Neural cell (in vitro differentiated cells): ENCODE measurements at regions not wholly inside any gene's neighbourhood (a gene's known extent, or its start where the extent isn't known, plus 50 kb on each side); places are given as distances from the start of the nearest gene placed in this dataset.

Experiments
- H2AFZ ChIP-seq: fragments of 200-600, 300-800 bp; sonication (generic), shearing (Covaris generic); 2 replicates; pipeline ENCODE4 v1.6.0; 2014; ENCODE audit warnings: low read depth, mild to moderate bottlenecking, antibody characterized with exemption, low read length, moderate library complexity
- H3F3A ChIP-seq: fragments of 200-600 bp; shearing (Covaris generic); 2 replicates; pipeline ENCODE4 v1.6.1; 2016; ENCODE audit warnings: mild to moderate bottlenecking, moderate library complexity, mixed read lengths, antibody characterized with exemption, low read length; ENCODE audit not compliant: insufficient read depth, poor library complexity, severe bottlenecking
- H3K27ac ChIP-seq: fragments of 200-600, 300-800 bp; sonication (generic), shearing (Covaris generic); 2 replicates; pipeline ENCODE4 v1.5.1; 2014; ENCODE audit warnings: mild to moderate bottlenecking, low read length, moderate library complexity
- H3K27me3 ChIP-seq: fragments of 300-800, 200-600 bp; sonication (generic), shearing (Covaris generic); 2 replicates; pipeline ENCODE4 v1.6.0; 2014; ENCODE audit warnings: mild to moderate bottlenecking, low read depth, low read length, moderate library complexity; ENCODE audit not compliant: insufficient read depth
- H3K36me3 ChIP-seq: fragments of 300-800, 200-600 bp; sonication (generic), shearing (Covaris generic); 2 replicates; pipeline ENCODE4 v1.5.1; 2014; ENCODE audit warnings: mild to moderate bottlenecking, antibody characterized with exemption, low read length, moderate library complexity; ENCODE audit not compliant: insufficient read depth
- H3K4me2 ChIP-seq: fragments of 300-800, 200-600 bp; sonication (generic), shearing (Covaris generic); 2 replicates; pipeline ENCODE4 v1.6.0; 2014; ENCODE audit warnings: mild to moderate bottlenecking, low read length
- H3K4me3 ChIP-seq: fragments of 300-800, 200-600 bp; sonication (generic), shearing (Covaris generic); 2 replicates; pipeline ENCODE4 v1.5.1; 2014; ENCODE audit warnings: mild to moderate bottlenecking, low read length, moderate library complexity
- H3K79me2 ChIP-seq: fragments of 200-600 bp; shearing (Covaris generic); replicated peaks from 2 replicates; pipeline ENCODE4 v1.6.0; 2014; ENCODE audit warnings: mild to moderate bottlenecking, low read length, moderate library complexity; ENCODE audit not compliant: insufficient read depth
- H3K9ac ChIP-seq: fragments of 300-800, 200-600 bp; sonication (generic), shearing (Covaris generic); 2 replicates; pipeline ENCODE4 v1.6.1; 2016; ENCODE audit warnings: mild to moderate bottlenecking, low read length, mixed read lengths
- H3K9me2 ChIP-seq: fragments of 200-600 bp; shearing (Covaris generic); 2 replicates; pipeline ENCODE4 v1.6.1; 2016; ENCODE audit warnings: mild to moderate bottlenecking, low read length, mixed read lengths; ENCODE audit not compliant: insufficient read depth
- H3K9me3 ChIP-seq: fragments of 200-600, 300-800 bp; sonication (generic), shearing (Covaris generic); 2 replicates; pipeline ENCODE4 v1.6.1; 2016; ENCODE audit warnings: mild to moderate bottlenecking, mixed run types, low read length, moderate library complexity, mixed read lengths
- H4K20me1 ChIP-seq: fragments of 200-600 bp; shearing (Covaris generic); 2 replicates; pipeline ENCODE4 v1.6.1; 2016; ENCODE audit warnings: mild to moderate bottlenecking, mixed run types; ENCODE audit not compliant: insufficient read depth
- EP300 ChIP-seq: fragments of 450-650 bp; conservative IDR thresholded peaks from 2 replicates; pipeline ENCODE4 v1.6.1; 2014; ENCODE audit warnings: antibody characterized with exemption, mild to moderate bottlenecking, moderate library complexity; ENCODE audit not compliant: poor library complexity, severe bottlenecking
- EZH2 ChIP-seq: fragments of 200-600, 300-800 bp; shearing (Covaris generic), sonication (generic); IDR thresholded peaks from 2 replicates; pipeline ENCODE4 v1.6.1; 2014; ENCODE audit warnings: antibody characterized with exemption, low read length, borderline replicate concordance, mild to moderate bottlenecking; ENCODE audit not compliant: insufficient read depth, poor library complexity, severe bottlenecking
- MXI1 ChIP-seq: fragments of 450-650 bp; conservative IDR thresholded peaks from 2 replicates; pipeline ENCODE4 v1.6.1; 2014; ENCODE audit warnings: antibody characterized with exemption, mild to moderate bottlenecking; ENCODE audit not compliant: poor library complexity, severe bottlenecking
- POLR2AphosphoS5 ChIP-seq: IDR thresholded peaks from 2 replicates; pipeline ENCODE4 v1.6.1; 2012
- RAD21 ChIP-seq: fragments of 450-650 bp; conservative IDR thresholded peaks from 2 replicates; pipeline ENCODE4 v1.6.1; 2014; ENCODE audit warnings: antibody characterized with exemption, mild to moderate bottlenecking, moderate library complexity
- REST ChIP-seq: IDR thresholded peaks from 2 replicates; pipeline ENCODE4 v1.6.1; 2012; ENCODE audit warnings: borderline replicate concordance
- SMC3 ChIP-seq: fragments of 450-650 bp; conservative IDR thresholded peaks from 2 replicates; pipeline ENCODE4 v1.6.1; 2014; ENCODE audit warnings: antibody characterized with exemption, mild to moderate bottlenecking, moderate library complexity; ENCODE audit not compliant: poor library complexity
- TAF1 ChIP-seq: IDR thresholded peaks from 2 replicates; pipeline ENCODE4 v1.6.1; 2012; ENCODE audit warnings: low read depth
- TF ChIP-seq, protein P1 (sequence below): fragments of 450-650 bp; IDR thresholded peaks from 2 replicates; pipeline ENCODE4 v1.5.1; 2014; ENCODE audit warnings: antibody characterized with exemption, mild to moderate bottlenecking, moderate library complexity; ENCODE audit not compliant: poor library complexity, severe bottlenecking

- Histone ChIP-seq H3K4me2 (no peak overlapping the region), H3K27ac (no peak overlapping the region), H3K4me3 (no peak overlapping the region), H3K79me2 (no peaks in the 10 kb centered on the region), H3F3A (no peaks in the 10 kb centered on the region), H2AFZ (no peak overlapping the region), H3K9me2 (no peaks in the 10 kb centered on the region), H3K36me3 (no peaks in the 10 kb centered on the region), H3K27me3 (no peaks in the 10 kb centered on the region), H3K9ac (no peak overlapping the region), H4K20me1 (no peaks in the 10 kb centered on the region), H3K9me3 (no peaks in the 10 kb centered on the region)
- TF ChIP-seq, protein P1, sequence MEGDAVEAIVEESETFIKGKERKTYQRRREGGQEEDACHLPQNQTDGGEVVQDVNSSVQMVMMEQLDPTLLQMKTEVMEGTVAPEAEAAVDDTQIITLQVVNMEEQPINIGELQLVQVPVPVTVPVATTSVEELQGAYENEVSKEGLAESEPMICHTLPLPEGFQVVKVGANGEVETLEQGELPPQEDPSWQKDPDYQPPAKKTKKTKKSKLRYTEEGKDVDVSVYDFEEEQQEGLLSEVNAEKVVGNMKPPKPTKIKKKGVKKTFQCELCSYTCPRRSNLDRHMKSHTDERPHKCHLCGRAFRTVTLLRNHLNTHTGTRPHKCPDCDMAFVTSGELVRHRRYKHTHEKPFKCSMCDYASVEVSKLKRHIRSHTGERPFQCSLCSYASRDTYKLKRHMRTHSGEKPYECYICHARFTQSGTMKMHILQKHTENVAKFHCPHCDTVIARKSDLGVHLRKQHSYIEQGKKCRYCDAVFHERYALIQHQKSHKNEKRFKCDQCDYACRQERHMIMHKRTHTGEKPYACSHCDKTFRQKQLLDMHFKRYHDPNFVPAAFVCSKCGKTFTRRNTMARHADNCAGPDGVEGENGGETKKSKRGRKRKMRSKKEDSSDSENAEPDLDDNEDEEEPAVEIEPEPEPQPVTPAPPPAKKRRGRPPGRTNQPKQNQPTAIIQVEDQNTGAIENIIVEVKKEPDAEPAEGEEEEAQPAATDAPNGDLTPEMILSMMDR: no peak
- TF ChIP-seq MXI1 (no peak), POLR2AphosphoS5 (no peak), EZH2 (no peak), EP300 (no peak), SMC3 (no peak), REST (no peak), TAF1 (no peak)
Measured at GRCh38 chr4:138953961-138954371, 61.6 kb upstream of the NOCT start.

DNA sequence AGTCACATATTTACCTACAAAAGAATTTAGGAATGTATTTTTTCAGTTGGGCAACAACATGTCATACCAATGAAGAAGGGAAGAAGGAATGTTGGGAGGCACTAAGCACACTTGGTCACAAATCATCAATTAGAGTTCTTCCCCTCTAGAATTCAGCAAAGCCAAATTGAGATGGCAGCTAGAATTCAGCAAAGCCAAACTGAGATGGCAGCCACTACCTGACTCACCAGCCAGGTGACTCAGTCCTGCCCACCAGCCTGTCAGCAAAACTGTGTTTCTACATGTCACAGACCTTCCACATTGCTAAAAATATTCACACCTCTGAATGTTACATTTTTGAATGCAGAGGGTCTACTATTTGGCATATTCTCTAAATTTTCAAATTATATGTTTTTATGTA, 63.2 kb upstream of the NOCT start:
- Histone ChIP-seq H3K27me3 (no peaks in the 10 kb centered on the region), H3K4me3 (no peak overlapping the region), H3K4me2 (no peak overlapping the region), H3F3A (no peaks in the 10 kb centered on the region), H3K9me3 (no peaks in the 10 kb centered on the region), H2AFZ (no peak overlapping the region), H4K20me1 (no peaks in the 10 kb centered on the region), H3K36me3 (no peaks in the 10 kb centered on the region), H3K9me2 (no peaks in the 10 kb centered on the region), H3K27ac (no peak overlapping the region), H3K79me2 (no peaks in the 10 kb centered on the region), H3K9ac (no peak overlapping the region)
- TF ChIP-seq REST (no peak), TAF1 (no peak), RAD21 (no peak), MXI1 (no peak), EP300 (no peak), SMC3 (no peak), POLR2AphosphoS5 (no peak), EZH2 (no peak)
- TF ChIP-seq, protein P1: no peak
